HL-60 (cell line): ENCODE measurements at regions not wholly inside any gene's neighbourhood (a gene's known extent, or its start where the extent isn't known, plus 50 kb on each side); places are given as distances from the start of the nearest gene placed in this dataset.

Source experiments
- POLR2AphosphoS5 ChIP-seq: IDR thresholded peaks from 2 replicates; pipeline ENCODE4 v1.6.1; 2012; ENCODE audit warnings: low read depth
- TF ChIP-seq, protein P1 (sequence below): IDR thresholded peaks from one replicate; pipeline ENCODE4 v1.5.1; 2011; ENCODE audit warnings: low read length, control low read depth, inconsistent platforms; ENCODE audit not compliant: insufficient read depth
- TF ChIP-seq, protein P2 (sequence below): IDR thresholded peaks from 2 replicates; pipeline ENCODE4 v1.6.1; 2012; ENCODE audit warnings: low read depth; ENCODE audit not compliant: insufficient replicate concordance

GRCh38 chr4:123785538-123785937 lies 388.9 kb downstream of the SPRY1 start:
- TF ChIP-seq, protein P1, sequence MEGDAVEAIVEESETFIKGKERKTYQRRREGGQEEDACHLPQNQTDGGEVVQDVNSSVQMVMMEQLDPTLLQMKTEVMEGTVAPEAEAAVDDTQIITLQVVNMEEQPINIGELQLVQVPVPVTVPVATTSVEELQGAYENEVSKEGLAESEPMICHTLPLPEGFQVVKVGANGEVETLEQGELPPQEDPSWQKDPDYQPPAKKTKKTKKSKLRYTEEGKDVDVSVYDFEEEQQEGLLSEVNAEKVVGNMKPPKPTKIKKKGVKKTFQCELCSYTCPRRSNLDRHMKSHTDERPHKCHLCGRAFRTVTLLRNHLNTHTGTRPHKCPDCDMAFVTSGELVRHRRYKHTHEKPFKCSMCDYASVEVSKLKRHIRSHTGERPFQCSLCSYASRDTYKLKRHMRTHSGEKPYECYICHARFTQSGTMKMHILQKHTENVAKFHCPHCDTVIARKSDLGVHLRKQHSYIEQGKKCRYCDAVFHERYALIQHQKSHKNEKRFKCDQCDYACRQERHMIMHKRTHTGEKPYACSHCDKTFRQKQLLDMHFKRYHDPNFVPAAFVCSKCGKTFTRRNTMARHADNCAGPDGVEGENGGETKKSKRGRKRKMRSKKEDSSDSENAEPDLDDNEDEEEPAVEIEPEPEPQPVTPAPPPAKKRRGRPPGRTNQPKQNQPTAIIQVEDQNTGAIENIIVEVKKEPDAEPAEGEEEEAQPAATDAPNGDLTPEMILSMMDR, result no peak
- no peak for TF ChIP-seq POLR2AphosphoS5
- TF ChIP-seq, protein P2, sequence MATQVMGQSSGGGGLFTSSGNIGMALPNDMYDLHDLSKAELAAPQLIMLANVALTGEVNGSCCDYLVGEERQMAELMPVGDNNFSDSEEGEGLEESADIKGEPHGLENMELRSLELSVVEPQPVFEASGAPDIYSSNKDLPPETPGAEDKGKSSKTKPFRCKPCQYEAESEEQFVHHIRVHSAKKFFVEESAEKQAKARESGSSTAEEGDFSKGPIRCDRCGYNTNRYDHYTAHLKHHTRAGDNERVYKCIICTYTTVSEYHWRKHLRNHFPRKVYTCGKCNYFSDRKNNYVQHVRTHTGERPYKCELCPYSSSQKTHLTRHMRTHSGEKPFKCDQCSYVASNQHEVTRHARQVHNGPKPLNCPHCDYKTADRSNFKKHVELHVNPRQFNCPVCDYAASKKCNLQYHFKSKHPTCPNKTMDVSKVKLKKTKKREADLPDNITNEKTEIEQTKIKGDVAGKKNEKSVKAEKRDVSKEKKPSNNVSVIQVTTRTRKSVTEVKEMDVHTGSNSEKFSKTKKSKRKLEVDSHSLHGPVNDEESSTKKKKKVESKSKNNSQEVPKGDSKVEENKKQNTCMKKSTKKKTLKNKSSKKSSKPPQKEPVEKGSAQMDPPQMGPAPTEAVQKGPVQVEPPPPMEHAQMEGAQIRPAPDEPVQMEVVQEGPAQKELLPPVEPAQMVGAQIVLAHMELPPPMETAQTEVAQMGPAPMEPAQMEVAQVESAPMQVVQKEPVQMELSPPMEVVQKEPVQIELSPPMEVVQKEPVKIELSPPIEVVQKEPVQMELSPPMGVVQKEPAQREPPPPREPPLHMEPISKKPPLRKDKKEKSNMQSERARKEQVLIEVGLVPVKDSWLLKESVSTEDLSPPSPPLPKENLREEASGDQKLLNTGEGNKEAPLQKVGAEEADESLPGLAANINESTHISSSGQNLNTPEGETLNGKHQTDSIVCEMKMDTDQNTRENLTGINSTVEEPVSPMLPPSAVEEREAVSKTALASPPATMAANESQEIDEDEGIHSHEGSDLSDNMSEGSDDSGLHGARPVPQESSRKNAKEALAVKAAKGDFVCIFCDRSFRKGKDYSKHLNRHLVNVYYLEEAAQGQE, result no peak
